Peyer's patch (tissue), 4 donors: ENCODE measurements at regions not wholly inside any gene's neighbourhood (a gene's known extent, or its start where the extent isn't known, plus 50 kb on each side); places are given as distances from the start of the nearest gene placed in this dataset.
"Not testable (repeated sequence)": the region's sequence is repeated elsewhere in the genome, so short reads cannot be mapped to it uniquely, and the experiment has no call there.

Experiments
- DNase-seq, 3 donors: peaks; one replicate each; pipeline ENCODE4 v3.0.0-alpha.2; 2017 to 2019
- H3K27ac ChIP-seq, 4 donors: fragments of 200-600 bp; sonication (generic); one replicate each; pipeline ENCODE4 v1.5.1; 2016 to 2019
- H3K27me3 ChIP-seq, 2 donors: fragments of 200-600 bp; sonication (generic); one replicate each; pipeline ENCODE4 v1.5.1; 2019
- H3K36me3 ChIP-seq, 3 donors: fragments of 200-600 bp; sonication (generic); one replicate each; pipeline ENCODE4 v1.5.1; 2016 to 2019
- H3K4me1 ChIP-seq, 4 donors: fragments of 200-600 bp; sonication (generic); one replicate each; pipeline ENCODE4 v1.5.1; 2016 to 2019
- H3K4me3 ChIP-seq, 4 donors: fragments of 200-600 bp; sonication (generic); 1 replicate in 3 of 4; 2 replicates in 1 of 4; pipeline ENCODE4 v1.5.1; 2016 to 2019; ENCODE audit warnings: mild to moderate bottlenecking in 1 of 4
- H3K9me3 ChIP-seq, 4 donors: fragments of 200-600 bp; sonication (generic); one replicate each; pipeline ENCODE4 v1.5.1; 2016 to 2019; ENCODE audit warnings: mild to moderate bottlenecking in 1 of 4
- POLR2A ChIP-seq, 2 donors: fragments of 450-650 bp; IDR thresholded peaks; one replicate each; pipeline ENCODE4 v1.5.1; 2017; ENCODE audit warnings: antibody characterized with exemption in 2 of 2, mild to moderate bottlenecking in 2 of 2, moderate library complexity in 2 of 2
- TF ChIP-seq, protein P1 (sequence below), 6 experiments: fragments of 450-650 bp in 4 of 6; fragments of 200-600 bp in 2 of 6; sonication (generic) in 1 of 6; IDR thresholded peaks; one replicate each; pipeline ENCODE4 v1.5.1; 2017 to 2019; ENCODE audit warnings: antibody characterized with exemption in 6 of 6, mild to moderate bottlenecking in 3 of 6, moderate library complexity in 1 of 6

- H3K4me1 ChIP-seq = no peaks in the 10 kb centered on the region
- no peaks in the 10 kb centered on the region for H3K9me3 ChIP-seq
- DNase-seq = no peak
- no peak overlapping the region for H3K27ac ChIP-seq
- H3K36me3 ChIP-seq = no peaks in the 10 kb centered on the region
- H3K4me3 ChIP-seq = no peak overlapping the region
- no peak for TF ChIP-seq POLR2A (IDR thresholded peaks at IDR 0.05)
- TF ChIP-seq, protein P1, sequence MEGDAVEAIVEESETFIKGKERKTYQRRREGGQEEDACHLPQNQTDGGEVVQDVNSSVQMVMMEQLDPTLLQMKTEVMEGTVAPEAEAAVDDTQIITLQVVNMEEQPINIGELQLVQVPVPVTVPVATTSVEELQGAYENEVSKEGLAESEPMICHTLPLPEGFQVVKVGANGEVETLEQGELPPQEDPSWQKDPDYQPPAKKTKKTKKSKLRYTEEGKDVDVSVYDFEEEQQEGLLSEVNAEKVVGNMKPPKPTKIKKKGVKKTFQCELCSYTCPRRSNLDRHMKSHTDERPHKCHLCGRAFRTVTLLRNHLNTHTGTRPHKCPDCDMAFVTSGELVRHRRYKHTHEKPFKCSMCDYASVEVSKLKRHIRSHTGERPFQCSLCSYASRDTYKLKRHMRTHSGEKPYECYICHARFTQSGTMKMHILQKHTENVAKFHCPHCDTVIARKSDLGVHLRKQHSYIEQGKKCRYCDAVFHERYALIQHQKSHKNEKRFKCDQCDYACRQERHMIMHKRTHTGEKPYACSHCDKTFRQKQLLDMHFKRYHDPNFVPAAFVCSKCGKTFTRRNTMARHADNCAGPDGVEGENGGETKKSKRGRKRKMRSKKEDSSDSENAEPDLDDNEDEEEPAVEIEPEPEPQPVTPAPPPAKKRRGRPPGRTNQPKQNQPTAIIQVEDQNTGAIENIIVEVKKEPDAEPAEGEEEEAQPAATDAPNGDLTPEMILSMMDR (IDR thresholded peaks at IDR 0.05) = no peak
- H3K27me3 ChIP-seq = no peaks in the 10 kb centered on the region
Observed at GRCh38 chr6:156587071-156587470, 190.1 kb upstream of the ARID1B start.

DNA sequence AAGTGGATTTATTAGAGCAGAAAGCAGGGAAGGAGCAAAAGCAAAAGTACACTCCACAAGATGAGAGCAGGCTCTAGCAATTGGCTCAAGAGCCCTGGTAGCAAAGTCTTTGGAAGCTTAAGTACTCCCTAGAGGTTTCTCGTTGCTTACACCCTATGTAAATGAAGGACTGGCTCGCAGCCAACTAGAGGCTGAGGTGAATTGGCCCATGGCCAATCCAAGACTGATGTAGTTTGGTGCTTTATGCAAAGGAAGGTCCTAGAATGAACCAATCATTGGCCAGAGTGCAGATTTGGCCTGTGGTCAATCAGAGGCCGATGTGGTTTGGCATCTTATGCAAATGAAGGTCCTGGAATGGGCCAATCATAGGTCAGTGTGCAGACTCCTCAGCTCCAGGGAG is 191.3 kb upstream of the ARID1B start:
- H3K27ac ChIP-seq = no peak overlapping the region
- TF ChIP-seq, protein P1 (IDR thresholded peaks at IDR 0.05) = no peak
- TF ChIP-seq POLR2A (IDR thresholded peaks at IDR 0.05) = no peak

GRCh38 chr6:156584121-156584520 is 193.1 kb upstream of the ARID1B start:
- not testable (repeated sequence) for H3K27me3 ChIP-seq, H3K27ac ChIP-seq, H3K9me3 ChIP-seq, DNase-seq, H3K36me3 ChIP-seq, H3K4me3 ChIP-seq, H3K4me1 ChIP-seq

More for the DNA sequence above, 191.3 kb upstream of the ARID1B start:
- H3K27me3 ChIP-seq = no peaks in the 10 kb centered on the region
- H3K4me1 ChIP-seq = no peaks in the 10 kb centered on the region
- no peaks in the 10 kb centered on the region for H3K9me3 ChIP-seq
- no peaks in the 10 kb centered on the region for H3K36me3 ChIP-seq
- no peak overlapping the region for H3K4me3 ChIP-seq
- no peak for DNase-seq

DNA sequence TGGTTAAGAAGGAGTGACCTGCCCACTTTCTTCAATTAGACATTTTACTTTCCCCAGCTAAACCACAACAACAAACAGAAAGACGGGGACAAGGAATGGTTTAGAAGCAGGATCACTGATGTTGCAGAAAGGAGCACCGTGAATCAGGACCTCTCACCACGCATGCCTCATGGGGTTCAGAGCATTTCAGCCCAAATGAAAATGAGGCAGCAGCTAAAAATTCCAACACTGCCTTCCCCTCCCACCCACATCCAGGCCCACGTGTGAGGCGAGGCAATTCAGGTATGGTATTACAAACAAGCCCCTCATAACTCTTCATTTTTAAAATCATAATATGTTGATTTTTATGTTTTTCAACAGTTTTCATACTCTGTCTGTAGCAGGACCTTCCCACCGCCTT is 194.1 kb upstream of the ARID1B start:
- Histone ChIP-seq H3K9me3 (peaks cover 0 to 2% (median 0%) of the 10 kb centered on the region in 4 donors), H3K4me1 (no peaks in the 10 kb centered on the region), H3K27me3 (no peaks in the 10 kb centered on the region), H3K36me3 (no peaks in the 10 kb centered on the region), H3K4me3 (no peak overlapping the region), H3K27ac (no peak overlapping the region)
- TF ChIP-seq POLR2A (IDR thresholded peaks at IDR 0.05) = no peak
- TF ChIP-seq, protein P1 (IDR thresholded peaks at IDR 0.05) = no peak
- DNase-seq = no peak

- H3K4me1 ChIP-seq = no peaks in the 10 kb centered on the region
- H3K27ac ChIP-seq = no peak overlapping the region
- no peak for DNase-seq
- H3K27me3 ChIP-seq = no peaks in the 10 kb centered on the region
- H3K9me3 ChIP-seq = peaks cover 0 to 8% (median 0%) of the 10 kb centered on the region in 4 donors
- TF ChIP-seq, protein P1 (IDR thresholded peaks at IDR 0.05) = no peak
- TF ChIP-seq POLR2A (IDR thresholded peaks at IDR 0.05) = no peak
- no peaks in the 10 kb centered on the region for H3K36me3 ChIP-seq
- no peak overlapping the region for H3K4me3 ChIP-seq
Observed at GRCh38 chr6:156582509-156582992, 194.6 kb upstream of the ARID1B start.

DNA sequence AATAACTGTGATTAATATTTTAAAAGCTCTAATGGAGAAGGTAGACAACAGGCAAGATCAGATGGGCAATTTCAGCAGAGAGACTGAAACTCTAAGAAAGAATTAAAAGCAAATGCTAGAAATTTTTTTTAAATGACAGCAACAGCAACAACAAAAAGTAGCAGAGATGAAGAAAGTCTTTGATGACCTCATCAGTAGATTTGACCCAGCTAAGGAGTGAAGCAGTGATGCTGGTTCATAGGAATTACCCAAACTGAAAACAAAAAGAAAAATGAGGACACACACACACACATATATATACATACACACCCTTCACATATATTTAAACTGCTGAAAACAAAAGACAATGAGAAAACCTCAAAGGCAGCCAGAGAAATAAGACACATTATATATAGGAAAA is 197.6 kb upstream of the ARID1B start:
- Histone ChIP-seq H3K27me3 (no peaks in the 10 kb centered on the region), H3K9me3 (peaks cover 0 to 16% (median 0%) of the 10 kb centered on the region in 4 donors), H3K4me3 (no peak overlapping the region), H3K36me3 (no peaks in the 10 kb centered on the region), H3K27ac (no peak overlapping the region), H3K4me1 (no peaks in the 10 kb centered on the region)
- TF ChIP-seq, protein P1 (IDR thresholded peaks at IDR 0.05) = no peak
- no peak for TF ChIP-seq POLR2A (IDR thresholded peaks at IDR 0.05)
- DNase-seq = no peak
